Hematopoietic multipotent progenitor cell treated with erythropoietin and hydrocortisone succinate and interleukin-3 and kit ligand, for 17 days (in vitro differentiated cells): ENCODE measurements at regions not wholly inside any gene's neighbourhood (a gene's known extent, or its start where the extent isn't known, plus 50 kb on each side); places are given as distances from the start of the nearest gene placed in this dataset.

Experiments
- DNase-seq: peaks from one replicate; pipeline ENCODE4 v3.0.0-alpha.2; 2015; ENCODE audit warnings: low spot score

DNA sequence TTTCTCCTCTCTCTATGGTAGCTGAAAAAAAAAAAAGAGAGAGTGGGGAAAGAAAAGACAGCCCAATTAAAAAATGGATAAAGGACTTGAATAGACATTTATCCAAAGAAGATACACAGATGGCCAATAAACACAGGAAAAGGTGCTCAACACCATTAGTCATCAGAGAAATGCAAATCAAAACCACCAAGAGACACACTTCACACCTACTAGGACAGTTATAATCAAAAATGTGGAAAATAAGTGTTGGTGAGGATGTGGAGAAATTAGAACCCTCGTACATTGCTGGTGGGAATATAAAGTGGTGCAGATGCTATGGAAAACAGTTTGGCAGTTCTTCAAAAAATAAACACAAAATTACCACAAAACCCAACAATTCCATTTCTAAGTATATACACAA lies 172.4 kb upstream of the GRIN2B start:
- DNase-seq = no peak

DNA sequence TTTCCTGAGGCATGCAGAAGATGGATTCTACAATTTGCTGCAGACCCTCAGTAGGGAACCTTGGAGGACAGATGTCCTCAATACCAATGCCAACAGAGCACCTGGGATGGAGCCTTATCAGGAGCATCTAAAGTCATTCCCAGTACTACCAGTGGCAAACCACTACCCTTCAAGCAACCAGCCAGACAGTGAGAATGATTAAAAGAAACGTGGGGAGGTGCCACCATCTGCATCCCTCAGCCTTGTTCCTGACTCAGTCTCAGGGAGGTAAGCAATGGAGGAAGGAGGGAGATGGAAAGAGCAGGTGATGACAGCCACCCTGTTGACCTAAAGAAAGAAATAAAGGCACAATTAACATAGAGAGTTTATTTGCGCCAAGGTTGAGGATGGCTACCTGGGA lies 175.2 kb upstream of the GRIN2B start:
- no peak for DNase-seq

DNA sequence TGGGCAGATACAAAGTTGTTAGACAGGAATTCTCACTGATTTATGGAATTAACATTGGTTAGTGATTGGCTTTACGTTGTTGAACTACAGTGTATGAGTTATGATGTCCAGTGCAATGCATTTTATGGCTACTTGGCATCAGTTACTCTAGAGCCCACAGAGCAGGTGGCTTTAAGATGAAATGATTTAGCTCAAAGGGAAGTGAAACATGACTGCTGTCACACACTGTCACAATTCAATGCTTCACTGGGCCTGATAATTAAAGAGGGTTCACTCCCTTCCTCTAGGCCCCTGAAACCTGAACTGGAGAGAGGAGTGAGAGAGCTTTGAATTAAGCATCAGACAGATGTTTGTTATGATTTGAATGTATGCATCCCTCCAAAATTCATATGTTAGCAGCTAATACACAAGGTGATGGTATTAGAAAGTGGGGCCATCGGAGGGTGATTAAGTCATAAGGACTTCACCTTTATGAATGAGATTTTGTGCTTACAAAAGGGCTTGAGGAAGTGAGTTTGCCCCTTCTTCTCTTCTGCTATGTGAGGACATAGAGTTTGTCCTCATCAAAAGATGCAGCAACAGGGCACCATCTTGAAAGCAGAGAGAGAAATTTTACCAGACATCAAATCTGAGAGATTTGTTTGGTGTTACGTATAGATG lies 175.8 kb upstream of the GRIN2B start:
- DNase-seq = no peak

DNA sequence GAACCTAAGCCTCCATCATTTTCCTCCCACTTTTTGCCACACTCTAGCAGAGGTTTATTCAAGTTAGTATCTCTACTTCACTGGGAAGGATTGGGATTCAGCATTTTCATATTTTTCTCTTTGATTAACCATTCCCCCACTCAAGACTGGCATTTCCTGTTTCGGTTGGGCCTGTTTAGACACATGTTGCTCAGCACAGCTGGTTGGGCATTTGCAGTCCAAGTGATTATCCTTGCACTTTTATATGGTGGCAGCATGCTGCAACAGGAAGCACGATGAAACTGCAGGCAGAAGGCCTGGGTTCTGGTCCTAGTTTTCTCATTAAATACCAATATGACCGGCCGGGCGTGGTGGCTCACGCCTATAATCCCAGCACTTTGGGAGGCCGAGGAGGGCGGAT lies 182.9 kb upstream of the GRIN2B start:
- no peak for DNase-seq

DNA sequence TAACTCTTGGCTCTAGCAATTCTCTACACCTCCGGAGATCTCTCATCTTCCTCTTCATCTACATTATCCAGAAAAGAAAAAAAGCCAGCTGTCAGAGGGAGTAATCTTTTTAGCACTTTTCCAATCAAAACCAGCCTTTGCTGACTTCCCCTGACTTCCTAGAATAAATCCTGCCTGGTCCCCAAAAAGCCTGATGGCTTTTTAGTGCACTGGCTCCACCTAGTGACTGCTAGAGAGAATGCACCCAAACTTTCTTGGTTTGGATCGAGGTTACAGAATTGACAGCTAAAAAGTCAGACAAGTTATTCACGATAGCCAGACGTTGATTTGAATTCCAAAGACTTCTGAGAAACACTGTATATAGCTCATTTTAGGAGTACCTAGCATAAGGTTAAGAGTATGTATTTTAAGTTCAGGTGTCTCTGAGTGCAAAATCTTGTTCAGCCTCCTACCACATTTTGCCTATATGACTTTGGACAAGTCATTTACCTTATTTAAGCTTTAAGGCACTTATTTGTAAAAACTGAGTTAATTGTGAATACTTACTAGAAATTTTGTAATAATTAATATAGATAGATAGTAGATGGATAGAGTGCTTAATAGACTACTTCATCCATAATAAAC lies 185.7 kb upstream of the GRIN2B start:
- peak; percentile 46 for DNase-seq

DNA sequence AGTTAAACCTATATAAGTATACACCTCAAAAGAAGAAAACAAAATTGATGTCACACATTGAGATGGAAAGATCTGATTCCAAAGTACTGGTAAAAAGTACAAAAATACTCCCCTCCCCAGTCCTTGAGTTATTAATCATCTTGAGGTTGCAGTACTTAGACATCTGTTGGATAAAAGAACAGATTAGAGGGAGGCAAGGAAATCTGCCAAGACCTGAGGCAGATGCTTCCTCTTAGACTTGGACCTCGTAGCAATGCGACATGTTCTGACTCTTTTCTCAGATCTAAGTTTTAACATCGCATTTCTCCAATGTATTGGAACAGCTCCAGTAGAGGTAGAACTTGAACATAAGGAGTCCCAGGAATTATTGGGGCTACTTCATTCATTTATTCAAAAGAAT lies 187.9 kb upstream of the GRIN2B start:
- DNase-seq = no peak

DNA sequence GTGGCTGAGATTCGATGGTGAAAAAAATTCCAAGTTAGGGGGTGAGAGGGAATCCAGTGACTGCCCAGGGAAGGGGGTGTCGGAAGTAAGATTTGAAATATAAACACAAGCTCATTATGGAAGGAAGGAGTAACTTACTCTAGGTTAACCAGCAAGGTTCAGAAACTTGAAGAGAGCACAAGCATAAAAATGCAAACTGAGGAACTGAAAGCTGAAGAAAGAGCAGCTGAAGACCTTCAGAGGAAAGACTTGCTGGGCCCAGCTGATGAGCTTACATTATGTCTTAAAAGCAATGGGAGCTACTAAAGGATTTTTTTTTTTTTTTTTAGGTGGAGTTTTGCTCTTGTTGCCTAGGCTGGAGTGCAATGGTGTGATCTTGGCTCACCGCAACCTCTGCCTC lies 189.7 kb upstream of the GRIN2B start:
- no peak for DNase-seq

DNA sequence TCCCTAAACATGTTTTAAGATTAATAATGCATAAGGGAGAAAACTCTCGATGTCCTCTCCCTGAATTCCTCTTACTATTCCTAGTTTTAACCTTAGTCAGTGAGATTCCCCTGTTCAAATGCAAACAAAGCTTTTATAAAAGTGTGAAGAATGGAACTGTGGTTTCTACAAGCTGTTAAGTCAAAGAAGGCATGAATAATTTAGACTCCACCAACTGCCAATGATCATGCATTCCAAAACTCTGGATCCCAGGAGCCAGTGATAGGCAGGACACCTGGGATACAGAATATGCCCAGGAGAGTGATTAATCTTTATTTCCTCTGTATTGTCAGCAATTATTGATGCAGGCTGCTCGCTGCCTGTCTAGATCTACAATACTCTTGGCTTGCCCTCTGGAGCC lies 190.3 kb upstream of the ATF7IP start:
- DNase-seq = no peak

DNA sequence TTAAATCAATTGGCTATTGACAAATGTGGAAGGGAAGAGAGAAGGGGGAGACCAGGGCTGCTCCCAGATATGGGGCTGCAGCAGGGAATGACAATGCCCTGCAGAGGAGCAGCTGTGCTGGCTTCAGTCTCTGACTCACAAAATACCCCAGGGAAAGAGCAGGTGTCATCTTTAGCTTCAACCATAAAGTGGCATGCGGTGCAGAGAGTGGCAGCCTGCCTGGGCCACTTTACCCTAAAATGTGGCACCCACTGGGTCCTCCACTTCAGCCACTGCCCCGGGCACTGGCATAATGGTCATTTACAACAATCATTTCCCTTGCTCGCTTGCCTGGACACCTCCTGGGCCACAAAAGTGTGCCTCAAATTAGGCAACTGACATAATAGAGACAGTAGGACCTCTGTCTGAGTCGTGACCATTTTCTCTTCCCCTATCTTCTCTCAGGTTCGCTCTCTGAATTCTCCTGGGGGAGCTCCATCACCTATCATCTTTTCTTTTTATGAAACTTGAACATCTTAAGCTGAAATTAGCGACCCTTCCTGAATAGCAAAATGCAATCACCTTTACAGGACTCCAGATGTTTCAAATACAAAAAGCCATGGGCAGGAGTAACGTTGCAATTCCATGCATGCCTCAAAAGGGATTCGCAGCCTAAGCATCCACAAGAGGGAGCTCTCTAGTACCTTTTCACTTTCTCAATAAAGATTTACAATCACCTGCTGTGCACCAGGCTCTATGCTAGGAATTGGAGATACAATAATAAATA lies 179.9 kb upstream of the ATF7IP start:
- no peak for DNase-seq

DNA sequence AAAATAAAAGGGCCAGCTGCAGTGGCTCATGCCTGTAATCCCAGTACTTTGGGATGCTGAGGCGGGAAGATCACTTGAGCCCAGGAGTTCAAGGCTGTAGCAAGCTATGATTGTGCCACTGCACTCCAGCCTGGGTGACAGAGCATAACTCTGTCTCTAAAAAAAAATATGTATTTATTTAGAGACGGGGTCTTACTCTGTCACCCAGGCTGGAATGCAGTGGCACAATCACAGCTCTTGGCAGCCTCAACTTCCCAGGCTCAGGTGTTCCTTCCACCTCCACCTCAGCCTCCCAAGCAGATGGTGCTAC lies 179.3 kb upstream of the ATF7IP start:
- no peak for DNase-seq

DNA sequence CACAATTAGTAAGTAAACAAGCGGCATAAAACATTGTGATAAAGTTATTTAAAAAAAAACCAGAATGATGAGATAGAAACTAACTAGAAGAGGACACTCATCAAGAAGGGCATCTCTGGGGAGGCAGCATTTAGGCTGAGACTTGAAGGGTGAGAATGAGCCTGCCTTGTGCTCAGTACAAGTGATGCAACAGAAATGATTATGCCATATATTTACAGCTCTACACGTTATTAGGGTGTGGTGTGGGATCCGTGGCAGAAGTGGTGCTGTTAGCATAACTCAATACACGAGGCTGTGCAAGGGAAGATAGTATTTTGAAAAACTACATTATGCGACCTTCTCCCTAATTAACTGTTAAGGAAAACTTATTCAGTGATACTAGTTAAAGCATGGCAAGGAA lies 178.5 kb upstream of the ATF7IP start:
- no peak for DNase-seq

DNA sequence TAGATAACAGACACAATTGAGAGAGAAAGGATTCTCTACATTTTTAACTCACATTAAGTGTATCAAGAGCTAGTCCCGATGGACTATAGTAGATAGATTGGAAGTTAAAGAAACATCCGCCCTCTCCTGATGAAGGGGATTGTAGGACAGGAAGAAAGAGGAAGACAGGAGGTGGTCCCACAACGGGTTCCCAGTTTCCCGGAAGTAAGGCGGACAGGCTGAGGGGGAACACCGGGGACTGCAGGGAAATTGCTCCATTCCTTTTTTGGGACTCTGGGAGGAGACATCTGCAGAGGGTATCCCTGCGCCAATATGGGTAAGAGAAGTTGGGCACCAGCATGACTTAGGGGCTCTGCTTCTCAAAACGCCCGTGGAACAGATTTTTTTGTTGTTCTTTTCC lies 177.5 kb upstream of the ATF7IP start:
- no peak for DNase-seq

DNA sequence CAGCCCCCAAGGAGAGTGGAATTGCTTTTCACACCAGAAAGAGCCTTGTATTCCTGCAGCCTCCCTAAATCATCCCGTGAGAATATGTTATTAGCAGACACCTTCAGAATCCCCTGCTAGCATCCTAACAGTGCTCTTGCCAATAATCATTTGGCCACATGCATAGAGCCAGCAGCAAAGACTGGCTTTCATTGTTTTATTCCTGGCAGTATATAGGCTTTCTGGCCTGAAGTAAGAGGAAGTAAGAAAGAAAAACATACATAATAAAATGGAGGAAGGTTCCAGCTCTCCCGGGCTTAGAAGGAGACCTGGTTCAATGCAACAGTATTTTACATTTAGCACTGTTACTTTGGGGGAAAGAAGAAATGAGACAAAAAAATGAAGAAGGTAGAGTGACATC lies 176.7 kb upstream of the ATF7IP start:
- no peak for DNase-seq

DNA sequence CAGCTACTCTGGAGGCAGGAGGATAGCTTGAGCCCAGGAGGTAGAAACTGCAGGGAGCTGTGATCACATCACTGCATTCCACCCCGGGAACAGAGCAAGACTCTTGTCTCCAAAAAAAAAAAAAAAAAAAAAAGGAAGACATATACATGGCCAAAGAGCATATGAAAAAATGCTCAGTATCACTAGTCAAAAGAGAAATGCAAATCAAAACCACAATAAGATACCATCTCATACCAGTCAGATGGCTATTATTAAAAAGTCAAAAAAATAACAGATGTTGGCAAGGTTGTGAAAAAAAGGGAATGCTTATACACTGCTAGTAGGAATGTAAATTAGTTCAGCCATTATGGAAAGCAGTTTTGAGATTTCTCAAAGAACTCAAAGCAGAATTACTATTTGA lies 174.8 kb upstream of the ATF7IP start:
- no peak for DNase-seq

DNA sequence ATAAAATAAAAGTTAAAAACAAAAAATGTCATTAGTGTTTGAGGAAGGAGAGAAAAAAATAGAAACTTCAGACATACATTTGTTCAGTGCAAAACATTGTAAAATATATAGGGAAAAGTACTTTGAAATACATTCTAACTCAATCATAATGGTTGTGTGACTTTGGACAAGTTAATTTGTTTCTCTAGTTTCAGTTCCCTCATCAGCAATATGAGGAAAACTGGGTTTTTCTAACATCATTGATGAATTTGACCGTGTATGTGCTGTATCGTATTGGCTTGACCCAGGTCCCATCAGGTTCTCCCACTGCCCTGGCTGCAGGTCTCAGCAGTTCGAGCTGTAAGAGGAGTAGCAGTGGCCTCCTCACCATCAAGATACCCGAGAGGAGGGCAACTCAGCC lies 173.9 kb upstream of the ATF7IP start:
- no peak for DNase-seq

DNA sequence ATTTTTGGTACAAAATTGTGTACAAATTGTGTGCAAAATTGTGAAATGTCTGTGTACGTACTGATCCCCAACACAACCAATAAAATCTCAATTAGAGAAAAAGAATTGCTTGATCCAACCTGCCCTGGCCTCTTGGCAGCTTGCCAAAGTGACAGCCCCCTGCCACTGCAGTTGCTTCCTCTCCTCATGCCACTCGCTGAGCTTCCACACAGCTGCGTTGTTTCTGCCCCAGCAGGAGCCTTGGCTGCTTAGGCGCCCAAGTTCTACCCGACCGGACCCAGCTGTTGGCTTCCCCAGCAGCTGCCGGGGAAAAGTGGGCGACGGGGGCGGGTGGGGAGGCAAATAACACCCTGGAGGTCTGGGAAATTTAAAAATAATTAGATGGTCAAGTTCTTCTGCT lies 171.8 kb upstream of the ATF7IP start:
- DNase-seq = no peak

DNA sequence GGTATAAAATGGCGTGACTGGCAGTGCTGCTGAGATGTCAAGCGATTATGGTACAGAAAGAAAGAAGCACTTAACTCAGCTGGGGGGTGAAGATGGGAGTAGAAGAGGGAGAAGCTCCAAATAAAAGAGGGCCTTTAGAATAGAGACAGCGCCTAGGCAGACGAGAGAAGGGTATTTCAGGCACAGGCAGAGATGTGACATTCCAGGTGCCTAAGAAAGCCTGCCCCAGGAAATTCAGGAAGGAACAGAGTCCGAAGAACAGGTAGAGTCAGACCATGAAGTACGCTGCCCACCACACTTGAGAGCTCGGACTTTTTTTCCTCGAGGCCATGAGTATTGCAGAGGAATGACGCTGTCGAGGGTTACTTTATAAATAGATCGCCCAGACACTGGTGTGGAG lies 170.9 kb upstream of the ATF7IP start:
- DNase-seq = no peak

DNA sequence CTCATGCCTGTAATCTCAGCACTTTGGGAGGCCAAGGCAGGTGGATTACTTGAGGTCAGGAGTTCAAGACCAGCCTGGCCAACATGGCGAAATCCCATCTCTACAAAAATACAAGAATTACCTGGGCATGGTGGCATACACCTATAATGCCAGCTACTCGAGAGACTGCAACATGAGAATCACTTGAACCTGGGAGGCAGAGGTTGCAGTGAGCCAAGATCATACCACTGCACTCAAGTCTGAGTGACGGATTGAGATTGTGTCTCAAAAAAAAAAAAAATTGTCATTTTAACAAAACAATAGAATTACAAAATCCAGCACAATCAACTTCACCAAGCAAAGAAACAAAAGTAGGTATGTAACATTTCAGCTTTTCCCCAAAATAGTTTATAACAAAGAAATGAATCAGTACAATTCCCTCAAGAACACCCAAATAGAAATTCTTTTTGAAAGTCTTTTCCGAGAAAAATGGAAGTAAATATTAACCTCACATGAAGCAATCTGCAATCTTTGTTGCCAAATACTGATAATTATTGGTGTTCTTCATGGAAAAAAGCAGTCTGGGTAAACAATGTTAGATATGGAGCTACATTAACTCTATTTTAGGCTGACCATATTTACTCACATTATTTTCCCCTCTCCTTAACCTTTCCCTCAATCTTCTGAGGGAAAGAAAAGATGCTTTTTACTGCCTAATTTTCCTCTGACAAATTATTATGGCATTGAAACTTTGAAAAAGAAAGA lies 165.9 kb upstream of the ATF7IP start:
- no peak for DNase-seq

DNA sequence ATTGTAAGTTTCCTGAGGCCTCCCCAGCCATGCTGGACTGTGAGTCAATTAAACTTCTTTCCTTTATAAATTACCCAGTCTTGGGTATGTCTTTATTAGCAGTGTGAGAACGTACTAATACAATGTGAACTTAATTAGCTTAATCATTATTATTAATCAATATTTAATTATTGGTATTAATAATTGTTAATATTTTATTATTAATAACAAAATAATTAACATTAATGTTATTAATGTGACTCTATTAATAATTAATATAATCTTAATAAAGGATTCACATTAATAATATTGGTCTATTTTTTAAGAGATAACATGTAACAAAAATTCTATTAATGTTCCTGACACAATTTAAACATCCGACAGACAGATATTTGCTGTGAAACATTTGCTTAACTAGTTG lies 164.9 kb upstream of the ATF7IP start:
- DNase-seq = no peak

DNA sequence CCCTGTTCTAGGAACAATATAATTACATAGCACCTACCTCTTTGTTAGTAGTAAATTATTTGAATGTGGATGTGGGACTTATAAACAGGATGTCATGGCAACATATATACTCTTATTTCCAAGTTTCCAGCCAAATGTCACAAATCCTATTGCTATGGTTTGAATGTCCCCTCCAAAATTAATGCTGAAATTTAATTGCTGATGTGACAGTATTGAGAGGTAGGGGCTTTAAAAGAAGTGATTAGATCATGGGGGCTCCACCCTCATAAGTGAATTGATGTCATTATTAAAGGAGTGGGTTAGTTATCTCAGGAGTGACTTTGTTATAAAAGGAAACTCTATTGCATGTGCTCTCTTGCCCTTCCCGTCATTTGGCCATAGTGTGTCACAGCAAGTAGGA lies 164.2 kb upstream of the ATF7IP start:
- no peak for DNase-seq

DNA sequence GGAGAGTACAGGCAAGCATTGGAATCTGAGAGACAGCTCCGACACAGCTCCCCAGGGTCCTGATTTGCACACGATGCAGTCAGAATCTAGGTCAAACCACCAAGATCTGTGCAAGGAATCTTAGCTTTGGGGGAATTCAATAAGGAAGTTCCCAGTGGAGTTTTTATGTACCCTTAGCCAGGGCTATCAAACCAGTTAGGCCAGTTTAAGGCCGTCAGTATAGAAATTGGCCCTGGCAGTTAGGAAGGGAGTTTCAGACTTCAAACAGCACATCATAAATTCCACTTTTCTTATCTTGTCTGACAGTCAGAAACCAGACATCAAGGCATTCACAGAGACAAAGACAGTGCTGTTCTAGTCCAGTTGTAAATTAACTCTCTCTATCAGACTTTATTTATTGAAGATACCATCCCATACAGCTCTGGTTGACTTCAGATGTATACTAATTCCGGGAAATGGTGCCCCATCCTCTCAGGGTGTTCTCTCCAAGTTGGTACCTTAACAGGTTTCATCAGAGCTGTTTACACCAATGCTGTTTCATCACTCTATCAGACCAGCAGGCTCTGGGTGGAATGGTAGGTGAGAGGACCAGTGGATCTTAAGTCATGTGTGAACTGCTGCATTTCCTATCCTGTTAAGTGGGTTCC lies 157.5 kb upstream of the ATF7IP start:
- DNase-seq = no peak

DNA sequence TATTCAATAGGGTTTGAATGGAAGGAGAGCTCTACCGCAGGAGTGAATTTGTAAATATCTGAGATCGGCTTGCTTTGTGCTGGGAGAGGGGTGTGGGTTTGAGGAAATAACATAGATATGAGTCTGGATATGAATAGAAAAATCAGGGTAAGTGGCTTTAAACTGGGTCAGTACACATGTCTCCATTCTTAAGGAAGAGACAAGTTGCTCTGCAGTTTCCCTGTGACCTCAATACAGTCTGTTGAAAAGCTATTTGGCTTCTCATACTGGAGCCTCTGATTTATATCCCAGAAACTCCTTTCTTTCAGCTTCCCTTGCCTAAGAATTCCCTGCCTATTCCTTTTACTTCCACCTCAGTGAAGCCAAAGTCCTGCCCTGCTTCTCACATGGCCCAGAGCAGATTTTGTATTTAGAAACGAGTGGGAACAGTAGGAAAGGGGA lies 153.5 kb upstream of the ATF7IP start:
- DNase-seq = no peak

DNA sequence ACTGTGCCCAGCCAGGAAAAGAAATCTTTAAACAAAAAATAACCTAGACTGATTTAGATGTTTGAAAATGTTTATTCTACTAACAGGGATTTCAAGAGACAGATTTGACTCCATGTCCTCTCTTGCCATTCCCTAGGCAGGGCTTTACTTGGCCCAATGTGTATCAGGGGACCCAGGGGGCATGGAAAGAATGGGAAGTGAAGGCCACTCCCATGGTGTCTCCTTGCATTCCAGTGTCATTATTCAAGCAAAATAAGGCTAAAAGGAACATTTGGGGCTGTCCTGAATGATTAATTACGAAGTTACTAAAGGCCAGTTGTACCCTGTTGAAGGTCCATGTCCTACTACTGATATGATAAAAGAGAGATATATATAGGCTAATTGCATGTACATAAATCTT lies 151.9 kb upstream of the ATF7IP start:
- DNase-seq = no peak
